Stimulated activated CD4-positive, alpha-beta T cell treated with anti-CD3 and anti-CD28 coated beads, Interleukin-4, amount 100 ng/mL, for 1 hour (primary cell): ENCODE measurements at regions not wholly inside any gene's neighbourhood (a gene's known extent, or its start where the extent isn't known, plus 50 kb on each side); places are given as distances from the start of the nearest gene placed in this dataset.

Experiments used
- DNase-seq: peaks from one replicate; pipeline ENCODE4 v3.0.0-alpha.2; 2020

- no peak for DNase-seq
These were observed 569.0 kb upstream of the SORCS1 start for GRCh38 chr10:107733328-107734130.

GRCh38 chr10:107732045-107732444 is 567.5 kb upstream of the SORCS1 start:
- DNase-seq = no peak

GRCh38 chr10:107728807-107729206 is 564.3 kb upstream of the SORCS1 start:
- DNase-seq = no peak

GRCh38 chr10:107727767-107728317 is 563.3 kb upstream of the SORCS1 start:
- DNase-seq = no peak

GRCh38 chr10:107718864-107719263 is 554.4 kb upstream of the SORCS1 start:
- DNase-seq = no peak

- no peak for DNase-seq
These were observed 552.5 kb upstream of the SORCS1 start for GRCh38 chr10:107717046-107717445.

- no peak for DNase-seq
These were observed 551.1 kb upstream of the SORCS1 start for GRCh38 chr10:107715565-107715964.

- DNase-seq = no peak
These were observed 544.5 kb upstream of the SORCS1 start for GRCh38 chr10:107708981-107709380.

GRCh38 chr10:107706096-107706725 is 541.7 kb upstream of the SORCS1 start:
- no peak for DNase-seq

- no peak for DNase-seq
These were observed 537.4 kb upstream of the SORCS1 start for GRCh38 chr10:107701943-107702342.

GRCh38 chr10:107692072-107692471 is 527.6 kb upstream of the SORCS1 start:
- no peak for DNase-seq

GRCh38 chr10:107689323-107689722 is 524.8 kb upstream of the SORCS1 start:
- no peak for DNase-seq

GRCh38 chr10:107687701-107688100 is 523.2 kb upstream of the SORCS1 start:
- no peak for DNase-seq

GRCh38 chr10:107686095-107686494 is 521.6 kb upstream of the SORCS1 start:
- DNase-seq = no peak

- no peak for DNase-seq
These were observed 507.5 kb upstream of the SORCS1 start for GRCh38 chr10:107671960-107672359.

GRCh38 chr10:107666214-107666613 is 501.7 kb upstream of the SORCS1 start:
- no peak for DNase-seq

GRCh38 chr10:107665459-107665858 is 501.0 kb upstream of the SORCS1 start:
- no peak for DNase-seq

GRCh38 chr10:107657851-107658250 is 493.3 kb upstream of the SORCS1 start:
- DNase-seq = no peak

GRCh38 chr10:107656932-107657331 is 492.4 kb upstream of the SORCS1 start:
- no peak for DNase-seq

- no peak for DNase-seq
These were observed 489.4 kb upstream of the SORCS1 start for GRCh38 chr10:107653832-107654287.

- no peak for DNase-seq
These were observed 486.4 kb upstream of the SORCS1 start for GRCh38 chr10:107650939-107651338.

GRCh38 chr10:107649249-107649648 is 484.7 kb upstream of the SORCS1 start:
- no peak for DNase-seq

- DNase-seq = no peak
These were observed 483.0 kb upstream of the SORCS1 start for GRCh38 chr10:107647462-107647861.

- no peak for DNase-seq
These were observed 467.4 kb upstream of the SORCS1 start for GRCh38 chr10:107631876-107632275.
